Esophagus muscularis mucosa (tissue), 4 donors: ENCODE measurements at regions not wholly inside any gene's neighbourhood (a gene's known extent, or its start where the extent isn't known, plus 50 kb on each side); places are given as distances from the start of the nearest gene placed in this dataset.

ENCODE experiments used
- DNase-seq: peaks from one replicate; pipeline ENCODE4 v3.0.0-alpha.2; 2017; ENCODE audit errors: extremely low spot score
- H3K27ac ChIP-seq, 4 donors: fragments of 200-600 bp; sonication (generic); replicated peaks in 1 of 4; 1 replicate in 3 of 4; 2 replicates in 1 of 4; pipeline ENCODE4 v1.5.1; 2016 to 2019; ENCODE audit warnings: mild to moderate bottlenecking in 1 of 4
- H3K27me3 ChIP-seq, 4 donors: fragments of 200-600 bp; sonication (generic); one replicate each; pipeline versions ENCODE4 v1.5.1 to v1.6.0; 2016 to 2019
- H3K36me3 ChIP-seq, 4 donors: fragments of 200-600 bp; sonication (generic); one replicate each; pipeline ENCODE4 v1.5.1; 2016 to 2019
- H3K4me1 ChIP-seq, 4 donors: fragments of 200-600 bp; sonication (generic); one replicate each; pipeline ENCODE4 v1.5.1; 2016 to 2019
- H3K4me3 ChIP-seq, 4 donors: fragments of 200-600 bp; sonication (generic); 1 replicate in 2 of 4; 2 replicates in 2 of 4; pipeline ENCODE4 v1.5.1; 2016 to 2019; ENCODE audit warnings: mild to moderate bottlenecking in 4 of 4, moderate library complexity in 1 of 4
- H3K9me3 ChIP-seq, 4 donors: fragments of 200-600 bp; sonication (generic); 1 replicate in 3 of 4; 2 replicates in 1 of 4; pipeline ENCODE4 v1.5.1; 2016 to 2019
- EP300 ChIP-seq: sonication (generic); formaldehyde crosslinking; IDR thresholded peaks from one replicate; pipeline ENCODE4 v1.6.1; 2017; ENCODE audit warnings: antibody characterized with exemption
- POLR2A ChIP-seq: fragments of 450-650 bp; IDR thresholded peaks from one replicate; pipeline ENCODE4 v1.6.1; 2017; ENCODE audit warnings: antibody characterized with exemption, moderate library complexity, mild to moderate bottlenecking, low read depth
- POLR2AphosphoS5 ChIP-seq, 2 donors: sonication (generic); formaldehyde crosslinking; IDR thresholded peaks; one replicate each; pipeline ENCODE4 v1.6.1; 2017; ENCODE audit warnings: antibody characterized with exemption in 2 of 2
- WGBS: methylation state at CpG from one replicate; pipeline ENCODE4 v1.1.5; 2018; 5-methylcytosine and 5-hydroxymethylcytosine counted together
- intact Hi-C: fragments of 100-400 bp; cut with DNase I; formaldehyde crosslinking; loops from one replicate; pipeline ENCODE4 v1.15.1; 2023
- TF ChIP-seq, protein P1 (sequence below), 3 experiments: fragments of 200-600 bp in 2 of 3; fragments of 450-650 bp in 1 of 3; sonication (generic) in 2 of 3; IDR thresholded peaks; one replicate each; pipeline ENCODE4 v1.5.1; 2017 to 2019; ENCODE audit warnings: antibody characterized with exemption in 3 of 3, mild to moderate bottlenecking in 2 of 3, moderate library complexity in 1 of 3

DNA sequence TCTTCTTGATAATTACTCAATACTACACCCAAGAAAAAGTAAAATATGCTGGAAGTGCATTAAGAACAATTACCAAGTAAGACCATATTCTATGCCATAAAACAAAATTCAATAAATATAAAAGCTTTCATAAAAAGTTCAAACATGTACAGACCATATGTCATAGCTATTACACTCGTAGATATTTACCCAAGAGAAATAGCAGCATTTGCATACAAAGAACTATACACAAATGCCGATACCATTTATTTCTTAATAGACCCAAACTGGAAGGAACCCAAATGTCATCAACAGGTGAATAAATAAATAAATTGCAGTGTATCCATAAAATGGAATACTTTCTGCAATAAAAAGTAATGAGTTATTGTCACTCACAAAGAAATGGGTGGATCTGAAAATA, 78.3 kb upstream of the SLC16A7 start:
- H3K9me3 ChIP-seq: no peaks in the 10 kb centered on the region
- no peaks in the 10 kb centered on the region for H3K27me3 ChIP-seq
- H3K4me1 ChIP-seq: no peaks in the 10 kb centered on the region
- intact Hi-C loops: no loop called here
- no peak overlapping the region for H3K27ac ChIP-seq
- WGBS: 77% methylated on average over 2 of the region's 2 CpGs
- no peak for DNase-seq
- no peaks in the 10 kb centered on the region for H3K36me3 ChIP-seq
- H3K4me3 ChIP-seq: no peak overlapping the region
- no peak for TF ChIP-seq POLR2AphosphoS5 (IDR thresholded peaks at IDR 0.05)
- no peak for TF ChIP-seq EP300
- TF ChIP-seq, protein P1, sequence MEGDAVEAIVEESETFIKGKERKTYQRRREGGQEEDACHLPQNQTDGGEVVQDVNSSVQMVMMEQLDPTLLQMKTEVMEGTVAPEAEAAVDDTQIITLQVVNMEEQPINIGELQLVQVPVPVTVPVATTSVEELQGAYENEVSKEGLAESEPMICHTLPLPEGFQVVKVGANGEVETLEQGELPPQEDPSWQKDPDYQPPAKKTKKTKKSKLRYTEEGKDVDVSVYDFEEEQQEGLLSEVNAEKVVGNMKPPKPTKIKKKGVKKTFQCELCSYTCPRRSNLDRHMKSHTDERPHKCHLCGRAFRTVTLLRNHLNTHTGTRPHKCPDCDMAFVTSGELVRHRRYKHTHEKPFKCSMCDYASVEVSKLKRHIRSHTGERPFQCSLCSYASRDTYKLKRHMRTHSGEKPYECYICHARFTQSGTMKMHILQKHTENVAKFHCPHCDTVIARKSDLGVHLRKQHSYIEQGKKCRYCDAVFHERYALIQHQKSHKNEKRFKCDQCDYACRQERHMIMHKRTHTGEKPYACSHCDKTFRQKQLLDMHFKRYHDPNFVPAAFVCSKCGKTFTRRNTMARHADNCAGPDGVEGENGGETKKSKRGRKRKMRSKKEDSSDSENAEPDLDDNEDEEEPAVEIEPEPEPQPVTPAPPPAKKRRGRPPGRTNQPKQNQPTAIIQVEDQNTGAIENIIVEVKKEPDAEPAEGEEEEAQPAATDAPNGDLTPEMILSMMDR (IDR thresholded peaks at IDR 0.05): no peak
- TF ChIP-seq POLR2A: no peak

DNA sequence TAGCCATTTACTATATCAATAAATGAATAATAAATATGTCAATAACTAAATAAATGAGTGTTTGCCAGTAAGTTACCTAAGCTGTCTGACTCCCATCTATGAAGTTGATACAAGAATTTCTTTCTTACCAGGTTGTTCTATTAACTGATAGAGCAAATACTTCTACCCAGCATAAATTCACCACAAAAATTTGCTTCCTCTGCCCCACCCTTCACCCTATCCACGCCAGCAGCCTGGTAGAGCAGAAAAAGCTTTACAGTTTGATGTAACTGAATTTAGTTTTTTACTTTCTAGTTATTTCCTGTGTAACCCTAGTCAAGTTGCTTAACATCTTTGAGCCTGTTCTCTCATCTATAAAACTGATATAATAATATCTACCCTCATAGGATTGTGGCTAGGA, 94.9 kb upstream of the SLC16A7 start:
- H3K36me3 ChIP-seq: no peaks in the 10 kb centered on the region
- intact Hi-C loops: no loop called here
- 46% methylated on average over 1 of the region's 1 CpG for WGBS

DNA sequence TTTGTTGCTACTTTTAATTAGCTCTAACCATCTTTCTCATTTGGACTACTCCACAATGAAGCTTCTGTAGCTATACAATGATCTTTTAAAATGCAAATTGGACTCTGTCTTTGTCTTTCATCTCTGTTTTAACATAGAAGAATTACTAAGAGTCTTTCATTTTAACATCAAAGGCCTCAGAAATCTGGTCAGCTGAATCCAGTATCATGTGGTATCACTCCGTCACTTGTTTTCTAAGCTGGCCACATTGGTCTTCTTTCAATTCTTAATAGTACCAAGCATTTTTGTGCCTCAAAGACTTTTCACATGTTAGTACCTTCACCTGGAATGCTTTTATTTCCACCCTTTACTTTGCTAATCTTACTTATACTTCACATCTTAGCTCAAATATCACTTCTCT, 95.5 kb upstream of the SLC16A7 start:
- 79% methylated on average over 1 of the region's 1 CpG for WGBS
- no peak overlapping the region for H3K27ac ChIP-seq
- H3K36me3 ChIP-seq: no peaks in the 10 kb centered on the region
- no peaks in the 10 kb centered on the region for H3K4me1 ChIP-seq
- no peak for TF ChIP-seq POLR2AphosphoS5 (IDR thresholded peaks at IDR 0.05)
- TF ChIP-seq, protein P1 (IDR thresholded peaks at IDR 0.05): no peak
- no peak for TF ChIP-seq EP300
- no peak for TF ChIP-seq POLR2A
- no peaks in the 10 kb centered on the region for H3K9me3 ChIP-seq
- intact Hi-C loops: no loop called here
- no peak for DNase-seq
- H3K4me3 ChIP-seq: no peak overlapping the region
- H3K27me3 ChIP-seq: no peaks in the 10 kb centered on the region

More for the DNA sequence above, 94.9 kb upstream of the SLC16A7 start:
- Histone ChIP-seq H3K9me3 (no peaks in the 10 kb centered on the region), H3K4me3 (no peak overlapping the region), H3K27ac (no peak overlapping the region), H3K4me1 (no peaks in the 10 kb centered on the region), H3K27me3 (no peaks in the 10 kb centered on the region)
- no peak for DNase-seq
- TF ChIP-seq, protein P1 (IDR thresholded peaks at IDR 0.05): no peak
- no peak for TF ChIP-seq EP300
- no peak for TF ChIP-seq POLR2AphosphoS5 (IDR thresholded peaks at IDR 0.05)
- no peak for TF ChIP-seq POLR2A

DNA sequence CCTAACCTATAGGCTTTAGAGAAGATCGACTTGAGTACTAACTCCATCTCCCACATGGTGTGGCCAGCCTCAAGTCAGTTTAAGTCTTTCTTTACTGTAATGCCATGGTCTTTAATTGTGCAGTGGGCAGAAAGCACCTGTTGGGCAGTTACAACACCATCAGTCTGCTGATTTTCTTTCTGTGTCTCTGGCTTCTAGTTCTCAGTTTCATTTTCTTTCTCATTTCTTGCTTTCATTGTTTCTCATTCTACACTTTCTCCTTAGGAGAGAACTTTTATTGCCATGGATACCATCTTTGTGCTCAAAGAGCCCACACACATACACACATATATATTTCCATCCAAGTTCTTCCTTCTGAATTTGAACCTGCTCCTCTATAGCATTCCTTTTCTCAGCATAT, 96.1 kb upstream of the SLC16A7 start:
- intact Hi-C loops: no loop called here
- Histone ChIP-seq H3K9me3 (no peaks in the 10 kb centered on the region), H3K27ac (no peak overlapping the region), H3K27me3 (no peaks in the 10 kb centered on the region), H3K36me3 (no peaks in the 10 kb centered on the region), H3K4me3 (no peak overlapping the region), H3K4me1 (no peaks in the 10 kb centered on the region)
- TF ChIP-seq POLR2A (no peak), POLR2AphosphoS5 (IDR thresholded peaks at IDR 0.05) (no peak), EP300 (no peak)
- TF ChIP-seq, protein P1 (IDR thresholded peaks at IDR 0.05): no peak
- DNase-seq: no peak
- 87% methylated on average over 1 of the region's 1 CpG for WGBS

DNA sequence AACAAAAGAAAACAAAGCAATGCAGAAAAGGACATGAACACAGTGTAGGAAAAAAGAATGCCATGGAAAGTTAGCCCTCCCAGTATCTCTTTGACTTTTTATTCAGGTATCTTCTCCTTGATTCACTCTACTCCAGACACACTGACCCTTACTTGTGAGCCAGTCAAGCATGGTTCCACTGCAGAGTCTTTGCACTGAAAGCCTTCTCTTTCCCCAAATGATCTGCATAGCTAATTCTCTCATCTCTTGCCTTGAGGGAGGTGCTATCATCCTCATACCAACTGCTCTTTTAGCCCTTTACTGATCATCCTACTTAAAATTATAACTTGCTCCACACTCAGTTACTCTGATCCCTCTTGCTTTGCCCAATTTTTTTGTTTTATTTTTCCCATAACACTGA, 101.2 kb upstream of the SLC16A7 start:
- Histone ChIP-seq H3K9me3 (no peaks in the 10 kb centered on the region), H3K4me1 (no peaks in the 10 kb centered on the region), H3K27ac (no peak overlapping the region), H3K4me3 (no peak overlapping the region), H3K27me3 (no peaks in the 10 kb centered on the region), H3K36me3 (no peaks in the 10 kb centered on the region)
- no peak for DNase-seq
- intact Hi-C loops: no loop called here
- no peak for TF ChIP-seq EP300
- no peak for TF ChIP-seq POLR2AphosphoS5 (IDR thresholded peaks at IDR 0.05)
- TF ChIP-seq, protein P1 (IDR thresholded peaks at IDR 0.05): no peak
- TF ChIP-seq POLR2A: no peak
